T-helper 2 cell treated with Interferon-gamma antibody and Interleukin-4, amounts not matched to agents 100 ng/mL and 5 ng/mL, for 36 hours (primary cell): ENCODE measurements at regions not wholly inside any gene's neighbourhood (a gene's known extent, or its start where the extent isn't known, plus 50 kb on each side); places are given as distances from the start of the nearest gene placed in this dataset.

ENCODE experiments used
- intact Hi-C: fragments of 100-400 bp; cut with micrococcal nuclease; formaldehyde crosslinking; loops from one replicate; pipeline ENCODE4 v1.15.1; 2023

DNA sequence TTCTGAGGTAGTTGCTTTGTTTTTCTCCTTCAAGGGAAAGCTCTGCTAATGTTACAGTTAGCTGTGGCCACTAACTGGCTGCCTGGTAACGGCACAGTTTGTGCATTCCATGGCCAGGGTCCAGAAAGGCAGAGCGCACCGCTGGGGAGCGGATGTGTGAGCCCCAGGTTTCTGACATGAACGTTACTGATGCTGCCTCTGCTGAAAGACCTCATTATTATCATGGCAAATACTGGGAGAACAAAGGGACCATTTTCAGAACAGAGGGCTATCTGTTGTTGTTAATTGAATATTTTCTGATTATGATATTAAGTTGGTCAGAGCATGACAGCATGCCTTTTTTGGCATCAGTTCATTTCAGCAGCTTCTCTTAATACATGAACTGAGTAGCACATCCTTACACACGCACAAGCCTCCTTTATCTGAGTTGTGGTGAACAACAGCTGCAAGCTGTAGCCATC, 134.1 kb downstream of the NUDT12 start:
- intact Hi-C loops = no loop called here

GRCh38 chr5:103427326-103427725, 135.3 kb downstream of the NUDT12 start:
- intact Hi-C loops = no loop called here

DNA sequence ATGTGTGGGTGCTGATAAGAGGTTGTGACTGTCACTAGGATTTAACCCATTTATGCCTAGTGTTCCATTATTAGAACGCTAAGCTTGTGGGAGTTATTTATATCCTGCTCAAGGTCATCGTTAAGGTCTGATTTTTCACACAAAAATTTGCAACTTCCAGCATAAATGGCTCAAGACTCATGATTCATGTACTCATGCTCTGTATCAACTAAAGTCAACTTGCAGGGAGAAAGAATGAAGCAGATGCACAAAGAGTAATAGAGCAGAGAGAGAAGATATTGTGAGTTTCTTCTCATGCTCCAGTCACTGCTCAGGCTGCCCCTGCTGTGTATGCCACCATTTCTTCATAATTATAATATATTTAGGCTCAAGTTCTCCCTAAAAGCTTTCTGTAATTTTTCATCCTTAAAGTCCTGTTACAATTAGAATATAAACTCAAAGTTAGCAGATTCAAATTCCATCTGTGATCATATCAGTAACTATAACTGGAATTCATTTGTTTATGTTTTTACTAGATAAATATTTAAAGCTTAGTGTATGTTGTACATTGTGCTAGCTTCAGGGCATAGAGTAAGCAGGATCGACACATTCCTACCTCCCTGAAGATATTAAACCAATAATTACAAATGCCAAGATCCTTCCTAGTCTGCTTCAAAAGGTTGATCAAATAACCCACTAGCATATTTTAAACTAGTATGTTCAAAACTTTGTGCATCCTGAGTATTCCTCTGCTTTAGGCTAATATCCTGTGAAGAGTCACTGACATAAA, 136.7 kb downstream of the NUDT12 start:
- intact Hi-C loops = no loop called here

DNA sequence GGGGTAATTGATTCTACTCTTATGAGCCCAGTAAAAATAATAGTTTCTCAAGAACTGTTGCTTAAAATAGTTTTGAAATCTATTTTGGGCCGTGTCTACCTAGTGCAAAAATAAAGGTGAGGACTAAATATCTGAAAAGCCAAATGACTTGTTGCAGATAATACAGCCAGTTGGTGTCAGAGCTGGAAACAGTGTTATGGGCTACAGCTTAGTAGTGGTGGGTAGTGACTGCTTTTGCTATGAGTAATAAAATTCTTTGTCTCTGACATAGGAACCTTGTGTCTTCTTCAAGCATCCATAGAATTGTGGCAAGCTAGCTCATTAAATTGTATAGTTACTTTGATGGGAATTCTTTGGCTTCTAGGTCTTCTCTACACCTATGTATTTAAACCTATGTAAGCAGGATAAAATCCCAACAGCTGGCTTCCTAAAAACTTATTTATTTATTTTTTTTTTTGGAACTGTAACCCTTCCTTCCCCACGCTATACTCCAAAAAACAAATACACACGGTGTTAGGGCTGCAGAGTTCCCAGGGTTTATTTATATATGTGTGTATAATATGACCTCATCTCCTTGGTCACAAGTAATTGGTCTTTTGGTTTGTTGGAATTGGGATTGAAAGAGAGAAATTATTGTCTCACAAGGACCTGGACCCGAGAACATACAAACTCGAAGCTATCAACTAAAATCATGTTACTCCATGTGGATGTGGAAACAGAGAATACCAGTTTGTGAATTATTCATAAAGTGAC, 138.0 kb downstream of the NUDT12 start:
- intact Hi-C loops = no loop called here

DNA sequence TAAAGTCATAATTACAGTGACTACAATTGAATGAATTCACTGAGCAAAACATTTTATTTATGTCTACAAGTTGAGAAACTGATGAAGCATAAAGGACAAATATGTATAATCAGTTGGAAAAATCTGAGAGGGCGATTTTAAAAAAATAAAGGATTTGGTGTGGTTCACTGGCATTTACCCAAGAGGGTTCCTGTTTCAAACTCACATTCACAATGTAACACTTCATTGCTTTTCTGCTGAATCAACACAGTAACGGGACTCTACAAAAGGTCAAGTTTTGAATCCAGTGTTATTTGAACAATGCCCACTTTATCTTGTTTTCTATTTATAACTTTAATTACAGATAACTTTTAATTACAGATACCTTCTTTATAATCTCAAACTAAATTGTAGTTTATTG, 138.6 kb downstream of the NUDT12 start:
- intact Hi-C loops = no loop called here

- intact Hi-C loops = no loop called here
Measured at GRCh38 chr5:103422756-103423155, 139.8 kb downstream of the NUDT12 start.

DNA sequence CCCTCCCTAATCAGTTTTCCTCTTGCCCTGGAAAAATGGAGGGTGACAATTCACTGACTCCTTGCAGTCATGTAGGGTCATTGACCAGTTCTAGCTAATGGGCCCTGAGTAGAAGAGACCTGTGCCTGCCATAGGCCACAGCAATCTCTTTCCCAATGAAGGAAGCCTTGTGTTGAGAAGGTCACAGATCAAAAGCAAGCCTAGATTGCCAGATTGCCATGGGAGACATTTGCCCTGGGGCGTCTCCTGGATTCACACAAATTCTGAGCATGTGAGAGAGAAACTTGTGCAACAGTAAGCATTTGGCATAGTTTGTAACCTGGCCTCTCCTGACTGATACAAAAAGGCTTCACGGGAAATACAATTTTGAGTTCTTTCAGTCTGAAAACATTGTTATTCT, 148.0 kb downstream of the NUDT12 start:
- intact Hi-C loops = no loop called here

DNA sequence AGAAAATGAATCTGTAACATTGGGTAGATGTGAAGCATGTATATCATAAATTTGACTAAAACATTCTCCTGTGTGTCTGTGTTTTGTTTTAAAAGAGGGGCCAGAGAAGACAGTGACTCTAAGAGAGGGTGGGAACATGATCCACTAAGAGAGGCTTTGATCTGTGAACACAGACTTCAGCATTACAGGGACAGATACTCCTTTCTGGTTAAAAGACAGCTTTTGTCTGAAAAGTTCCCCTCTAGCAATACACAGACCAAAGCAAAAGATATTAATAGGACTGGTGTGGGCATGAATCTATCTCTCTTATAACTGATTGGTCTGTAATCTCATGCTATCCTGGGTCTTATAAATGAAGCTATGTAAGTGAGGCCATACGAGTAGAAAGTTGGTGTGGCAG, 150.9 kb downstream of the NUDT12 start:
- intact Hi-C loops = no loop called here

- intact Hi-C loops = no loop called here
Measured at GRCh38 chr5:103410172-103410571, 151.6 kb downstream of the MACIR start.

- intact Hi-C loops = no loop called here
Measured at GRCh38 chr5:103409013-103409670, 150.6 kb downstream of the MACIR start.

GRCh38 chr5:103408408-103408807, 149.8 kb downstream of the MACIR start:
- intact Hi-C loops = no loop called here

GRCh38 chr5:103407402-103407801, 148.8 kb downstream of the MACIR start:
- intact Hi-C loops = no loop called here

GRCh38 chr5:103404483-103404882, 145.9 kb downstream of the MACIR start:
- intact Hi-C loops = no loop called here

- intact Hi-C loops = no loop called here
Measured at GRCh38 chr5:103402851-103403250, 144.3 kb downstream of the MACIR start.

DNA sequence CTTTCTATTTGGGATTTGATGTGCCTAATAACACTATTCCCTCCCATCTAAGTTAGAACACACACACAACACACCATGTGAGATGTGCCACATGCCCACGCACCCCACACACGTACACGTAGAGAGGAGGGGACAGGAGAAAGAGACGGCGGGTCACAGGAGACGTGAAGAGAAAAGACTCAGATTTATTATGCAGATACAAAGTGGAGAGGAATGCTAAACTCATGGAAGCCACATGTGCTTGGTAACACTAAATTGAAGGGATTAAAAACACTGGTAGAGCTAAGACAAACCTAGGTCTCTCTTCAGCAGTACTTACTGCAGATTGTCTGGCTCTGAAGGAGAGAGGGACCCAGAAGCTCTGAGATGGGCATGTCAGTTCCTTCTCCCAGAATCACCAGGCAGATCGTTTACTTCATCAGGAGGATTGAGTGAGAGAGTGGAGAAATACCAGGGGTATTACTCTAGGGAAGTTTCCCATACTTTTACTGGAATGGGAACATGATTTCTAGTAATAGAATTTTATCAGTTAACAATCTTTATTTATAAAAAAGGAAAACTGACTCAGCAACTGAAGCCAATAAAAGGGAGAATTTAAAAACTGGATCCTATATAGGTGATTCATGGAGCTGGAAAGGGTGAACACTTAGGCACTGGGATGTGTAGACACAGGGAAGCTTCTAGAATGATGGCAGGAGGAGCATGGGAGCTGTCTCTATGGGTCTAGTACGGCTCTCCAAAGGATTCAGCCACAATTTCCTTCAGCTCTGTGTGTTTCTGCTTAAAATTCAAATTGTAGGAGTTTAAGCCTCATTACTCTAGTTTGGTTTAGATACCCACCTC, 139.4 kb downstream of the MACIR start:
- intact Hi-C loops = no loop called here

GRCh38 chr5:103394676-103395075, 136.1 kb downstream of the MACIR start:
- intact Hi-C loops = no loop called here

DNA sequence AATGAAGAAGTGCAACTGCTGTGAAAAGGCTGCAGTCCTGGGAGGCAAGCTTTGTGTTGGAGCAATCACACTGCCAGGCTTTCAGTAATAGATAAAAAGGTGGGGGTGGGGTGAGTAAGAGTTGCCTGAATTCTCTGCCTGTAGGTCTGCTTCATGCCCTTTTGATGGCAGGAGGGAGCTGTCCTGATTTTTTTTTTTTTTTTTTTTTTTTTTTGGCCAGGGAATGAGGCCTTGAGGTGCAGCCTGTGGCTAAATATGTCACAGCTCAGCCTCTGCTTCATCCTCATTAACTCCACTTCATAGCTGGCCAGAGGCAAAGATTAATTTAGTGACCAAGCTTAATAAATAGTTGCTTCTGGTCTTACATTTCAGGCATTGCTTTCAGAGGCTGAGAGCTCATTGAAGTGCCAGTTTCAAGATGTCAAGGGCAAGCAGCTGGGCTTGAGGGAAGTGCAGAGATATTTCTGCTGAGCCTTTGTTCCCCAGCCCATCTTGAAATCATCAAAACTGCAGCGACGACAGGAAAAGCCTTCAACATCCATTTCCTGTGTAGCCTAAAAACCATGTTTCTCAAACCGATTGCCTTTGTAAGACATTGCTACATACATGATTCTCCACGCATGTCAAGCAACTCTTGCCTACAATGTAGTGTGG, 134.7 kb downstream of the MACIR start:
- intact Hi-C loops = no loop called here

DNA sequence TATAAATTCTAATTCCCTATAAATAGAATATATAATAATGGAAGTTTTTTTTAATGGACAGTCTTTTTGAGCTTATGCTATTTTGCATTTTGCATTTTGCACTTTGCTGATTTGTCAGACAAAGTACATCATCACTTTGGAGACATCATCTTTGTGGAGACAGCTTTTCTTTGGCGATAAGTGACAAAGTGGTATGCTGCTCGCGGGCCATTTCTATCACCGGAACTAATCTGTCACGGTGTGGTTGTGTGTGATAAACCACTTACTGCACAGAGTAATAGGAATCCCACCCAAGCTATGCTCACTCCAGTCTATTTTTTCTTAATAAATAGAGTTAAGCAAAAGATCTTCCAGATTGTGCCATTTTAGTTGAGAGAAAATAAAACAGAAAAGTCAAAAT, 133.1 kb downstream of the MACIR start:
- intact Hi-C loops = no loop called here

- intact Hi-C loops = no loop called here
Measured at GRCh38 chr5:103389846-103390245, 131.3 kb downstream of the MACIR start.

DNA sequence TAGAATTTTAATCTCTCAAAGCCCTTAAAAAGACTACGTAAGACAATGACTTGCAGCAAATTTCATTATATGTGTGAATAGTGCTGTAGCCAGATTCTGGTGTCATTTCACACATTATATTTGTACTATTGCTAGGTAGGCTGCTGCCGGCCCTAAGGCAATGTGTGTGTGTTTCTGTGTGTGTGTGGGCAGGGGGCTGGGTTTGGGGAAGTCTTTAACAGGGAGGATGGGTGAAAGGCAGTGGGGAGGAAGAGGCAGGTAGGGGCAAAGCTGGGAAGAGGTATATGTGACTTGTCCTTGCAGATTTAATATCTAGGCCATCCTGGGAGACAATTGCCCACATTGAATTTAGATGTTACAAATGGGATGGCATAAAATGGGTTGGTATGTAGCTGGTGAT, 130.8 kb downstream of the MACIR start:
- intact Hi-C loops = no loop called here

DNA sequence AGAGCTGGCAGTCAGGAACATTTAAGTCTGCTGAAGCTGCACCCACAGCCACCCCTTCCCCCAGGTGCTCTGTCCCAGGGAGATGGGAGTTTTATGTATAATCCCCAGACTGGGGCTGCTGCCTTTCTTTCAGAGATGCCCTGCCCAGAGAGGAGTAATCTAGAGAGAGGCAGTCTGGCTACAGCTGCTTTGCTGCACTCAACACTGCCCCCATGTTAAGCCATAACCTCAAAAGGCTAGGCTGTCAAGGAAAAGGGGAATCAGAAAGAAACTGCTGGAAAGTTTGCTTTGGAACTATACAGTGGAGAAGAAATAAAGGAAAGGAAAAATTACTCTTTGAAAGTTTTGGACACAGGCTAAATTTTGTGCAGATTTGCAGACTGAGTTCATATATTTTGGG, 127.2 kb downstream of the MACIR start:
- intact Hi-C loops = no loop called here
